DND-41 (cell line): ENCODE measurements at regions not wholly inside any gene's neighbourhood (a gene's known extent, or its start where the extent isn't known, plus 50 kb on each side); places are given as distances from the start of the nearest gene placed in this dataset.

ENCODE experiments used
- ATAC-seq: fragments of 200-7000 bp; cut with Tn5 transposase; 3 replicates; pipeline ENCODE4 v1.9.1; 2021; ENCODE audit warnings: low read depth; ENCODE audit not compliant: insufficient read depth
- DNase-seq: peaks from one replicate; pipeline ENCODE4 v3.0.0-alpha.2; 2020
- H2AFZ ChIP-seq: 2 replicates; pipeline ENCODE4 v1.6.0; 2012; ENCODE audit warnings: low read depth, low read length
- H3K27ac ChIP-seq: 2 replicates; pipeline ENCODE4 v1.5.1; 2012; ENCODE audit warnings: low read length, inconsistent platforms
- H3K27me3 ChIP-seq: fragments of 200-600 bp; sonication (generic); 2 replicates; pipeline ENCODE4 v1.6.0; 2012; ENCODE audit warnings: low read length, mild to moderate bottlenecking, inconsistent platforms; ENCODE audit not compliant: insufficient read depth, poor library complexity
- H3K36me3 ChIP-seq: 2 replicates; pipeline ENCODE4 v1.5.1; 2012; ENCODE audit warnings: low read length, inconsistent platforms; ENCODE audit not compliant: insufficient read depth
- H3K4me1 ChIP-seq: 2 replicates; pipeline ENCODE4 v1.5.1; 2012; ENCODE audit warnings: mild to moderate bottlenecking, low read length; ENCODE audit not compliant: insufficient read depth
- H3K4me2 ChIP-seq: 2 replicates; pipeline ENCODE4 v1.6.0; 2012; ENCODE audit warnings: mild to moderate bottlenecking, moderate library complexity, low read length, inconsistent platforms; ENCODE audit not compliant: insufficient read depth
- H3K4me3 ChIP-seq, 2 experiments: fragments of 200-600 bp in 1 of 2; shearing (Covaris generic) in 1 of 2; 2 replicates each; pipeline ENCODE4 v1.5.1; 2012 to 2016; ENCODE audit warnings: inconsistent platforms in 2 of 2, low read length in 2 of 2, mild to moderate bottlenecking in 2 of 2, low read depth in 1 of 2, moderate library complexity in 1 of 2
- H3K79me2 ChIP-seq: 2 replicates; pipeline ENCODE4 v1.6.0; 2012; ENCODE audit warnings: low read length, inconsistent platforms; ENCODE audit not compliant: insufficient read depth
- H3K9ac ChIP-seq: 2 replicates; pipeline ENCODE4 v1.6.0; 2012; ENCODE audit warnings: low read depth, mild to moderate bottlenecking, inconsistent platforms, low read length, moderate library complexity
- H3K9me3 ChIP-seq: 2 replicates; pipeline ENCODE4 v1.5.1; 2012; ENCODE audit warnings: low read length, moderate library complexity, mild to moderate bottlenecking, inconsistent platforms; ENCODE audit not compliant: insufficient read depth, severe bottlenecking
- H4K20me1 ChIP-seq: 2 replicates; pipeline ENCODE4 v1.6.0; 2012; ENCODE audit warnings: low read length; ENCODE audit not compliant: insufficient read depth
- CTCF ChIP-seq: IDR thresholded peaks from 2 replicates; pipeline ENCODE4 v1.5.1; 2012; ENCODE audit warnings: borderline replicate concordance, low read length, moderate library complexity, mild to moderate bottlenecking; ENCODE audit not compliant: poor library complexity, severe bottlenecking; ENCODE audit errors: extremely low read depth
- EZH2 ChIP-seq: IDR thresholded peaks from 3 replicates; pipeline ENCODE4 v1.6.1; 2012; ENCODE audit warnings: borderline replicate concordance, low read depth, mild to moderate bottlenecking, moderate library complexity, low read length, inconsistent platforms; ENCODE audit not compliant: severe bottlenecking

- Histone ChIP-seq H3K9ac (no peak overlapping the region), H3K4me1 (no peaks in the 10 kb centered on the region), H3K79me2 (no peaks in the 10 kb centered on the region), H3K4me2 (no peak overlapping the region), H3K9me3 (no peaks in the 10 kb centered on the region), H3K36me3 (no peaks in the 10 kb centered on the region), H2AFZ (no peak overlapping the region), H4K20me1 (no peaks in the 10 kb centered on the region), H3K27me3 (peaks cover 16% of the 10 kb centered on the region), H3K27ac (no peak overlapping the region), H3K4me3 (no peak overlapping the region)
- TF ChIP-seq EZH2: no peak
- no peak for TF ChIP-seq CTCF
- ATAC-seq: no peak
- no peak for DNase-seq
Measured at GRCh38 chr13:112238436-112238995, 137.6 kb upstream of the SPACA7 start.

GRCh38 chr13:112240076-112240475 is 136.1 kb upstream of the SPACA7 start:
- no peak overlapping the region for H2AFZ ChIP-seq
- H3K27ac ChIP-seq: no peak overlapping the region
- ATAC-seq: no peak
- peaks cover 3% of the 10 kb centered on the region; the same call in 1 of the 2 replicates for H4K20me1 ChIP-seq
- no peaks in the 10 kb centered on the region for H3K9me3 ChIP-seq
- H3K4me3 ChIP-seq: no peak overlapping the region
- TF ChIP-seq CTCF: no peak
- no peak for TF ChIP-seq EZH2
- H3K36me3 ChIP-seq: no peaks in the 10 kb centered on the region
- no peak overlapping the region for H3K9ac ChIP-seq
- H3K4me1 ChIP-seq: no peaks in the 10 kb centered on the region
- no peaks in the 10 kb centered on the region for H3K79me2 ChIP-seq
- DNase-seq: no peak
- peaks cover 12% of the 10 kb centered on the region for H3K27me3 ChIP-seq
- no peak overlapping the region for H3K4me2 ChIP-seq

- DNase-seq: no peak
Measured at GRCh38 chr13:112241288-112241687, 134.9 kb upstream of the SPACA7 start.

More at GRCh38 chr13:112241288-112241687, 134.9 kb upstream of the SPACA7 start:
- Histone ChIP-seq H3K36me3 (no peaks in the 10 kb centered on the region), H3K27me3 (peaks cover 17% of the 10 kb centered on the region), H2AFZ (no peak overlapping the region), H3K4me2 (no peak overlapping the region), H3K4me1 (no peaks in the 10 kb centered on the region), H3K9ac (no peak overlapping the region), H3K79me2 (no peaks in the 10 kb centered on the region), H4K20me1 (peaks cover 8% of the 10 kb centered on the region; the same call in 1 of the 2 replicates), H3K9me3 (no peaks in the 10 kb centered on the region), H3K27ac (no peak overlapping the region), H3K4me3 (no peak overlapping the region)
- TF ChIP-seq CTCF (no peak), EZH2 (no peak)
- no peak for ATAC-seq
